Ovary (tissue), 7 donors: ENCODE measurements at regions not wholly inside any gene's neighbourhood (a gene's known extent, or its start where the extent isn't known, plus 50 kb on each side); places are given as distances from the start of the nearest gene placed in this dataset.

Experiments used
- DNase-seq, 5 donors: peaks; one replicate each; pipeline ENCODE4 v3.0.0-alpha.2; 2019 to 2020
- H3K27ac ChIP-seq, 2 donors: fragments of 200-600 bp; one replicate each; pipeline versions ENCODE4 v1.5.1 to v1.8.0; 2019 to 2022
- H3K27me3 ChIP-seq: fragments of 200-600 bp; one replicate; pipeline ENCODE4 v1.8.0; 2022
- H3K36me3 ChIP-seq: fragments of 200-600 bp; sonication (generic); one replicate; pipeline ENCODE4 v1.5.1; 2019
- H3K4me1 ChIP-seq: one replicate; pipeline ENCODE4 v1.8.1; 2013; ENCODE audit warnings: mild to moderate bottlenecking, moderate library complexity; ENCODE audit not compliant: insufficient read depth
- H3K4me3 ChIP-seq: fragments of 200-600 bp; sonication (generic); one replicate; pipeline ENCODE4 v1.5.1; 2017
- H3K9me3 ChIP-seq, 2 donors: fragments of 200-600 bp in 1 of 2; sonication (generic) in 1 of 2; one replicate each; pipeline versions ENCODE4 v1.5.1 to v1.8.1; 2013 to 2019; ENCODE audit warnings: mild to moderate bottlenecking in 1 of 2, moderate library complexity in 1 of 2
- EP300 ChIP-seq: sonication (generic); formaldehyde crosslinking; IDR thresholded peaks from one replicate; pipeline ENCODE4 v1.6.1; 2017; ENCODE audit warnings: antibody characterized with exemption
- POLR2A ChIP-seq: fragments of 450-650 bp; IDR thresholded peaks from one replicate; pipeline ENCODE4 v1.6.1; 2017; ENCODE audit warnings: antibody characterized with exemption, mild to moderate bottlenecking, moderate library complexity
- WGBS, 3 donors: extraction: QIAGEN DNeasy Blood & Tissue Kit in 1 of 3; methylation state at CpG; one replicate each; pipeline versions ENCODE4 v1.1.5 to v1.1.7; 2013 to 2017; 5-methylcytosine and 5-hydroxymethylcytosine counted together
- intact Hi-C, 4 donors: fragments of 100-400 bp; cut with DNase I; formaldehyde crosslinking; loops; one replicate each; pipeline versions ENCODE4 v1.11.0 to v1.15.1; 2022 to 2023
- TF ChIP-seq, protein P1 (sequence below), 3 donors: fragments of 450-650 bp in 2 of 3; fragments of 200-600 bp in 1 of 3; IDR thresholded peaks; one replicate each; pipeline versions ENCODE4 v1.5.1 to v1.8.0; 2016 to 2022; ENCODE audit warnings: antibody characterized with exemption in 3 of 3, mild to moderate bottlenecking in 1 of 3
- donor health status: DM: no; HTN: no; CAD: no; lungs with moderate emphysema.
- donor health status: DM: no; HTN: no; CAD: no.
- donor health status: Bipolar disorder and iron deficiency.
- donor health status: DM: no; HTN: no; CAD: no.
- donor health status: DM: yes; HTN: yes; CAD: no.

DNA sequence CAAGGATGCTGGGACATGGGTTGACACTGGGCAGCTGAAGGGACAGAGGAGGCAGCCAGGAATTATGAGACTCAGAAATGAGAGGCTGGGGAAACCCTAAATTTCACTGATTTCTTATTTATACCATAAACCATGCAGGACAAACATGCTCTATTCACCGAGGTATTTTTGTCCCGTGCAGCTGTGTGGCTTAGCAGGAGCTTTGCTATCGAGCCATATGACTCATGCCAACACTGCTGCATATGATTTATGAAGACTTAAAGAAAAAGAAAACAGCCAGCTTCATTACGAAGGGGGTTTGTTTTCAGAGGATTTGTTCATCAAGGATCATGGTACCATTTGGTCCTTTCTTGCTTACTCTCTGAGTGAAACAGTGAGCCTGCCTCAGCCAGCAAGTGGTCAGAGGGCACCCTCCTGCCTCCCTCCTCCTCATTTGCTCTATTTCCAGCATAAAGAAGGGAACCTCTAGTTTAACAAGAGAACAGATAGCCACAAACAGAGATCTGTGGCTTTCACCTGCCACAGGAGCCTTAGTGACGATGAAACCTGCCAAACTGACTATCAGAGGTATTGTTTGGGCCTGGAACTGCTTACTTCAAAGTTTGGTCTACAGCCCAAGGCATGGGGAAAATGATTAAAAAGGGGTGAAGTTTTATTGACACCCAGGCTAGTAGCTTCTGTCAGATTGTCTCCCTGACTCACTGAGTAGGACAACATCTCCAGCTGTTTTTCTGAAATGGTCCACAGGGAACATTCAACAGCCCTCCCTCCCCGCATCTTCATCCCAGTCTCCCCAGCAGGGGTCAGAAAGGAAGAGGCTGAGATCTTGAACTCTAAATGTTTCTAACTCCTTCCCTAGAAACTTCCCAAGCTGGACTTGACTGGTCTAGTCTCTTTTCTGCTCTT, 80.1 kb upstream of the MAML3 start:
- DNase-seq = no peak
- H3K9me3 ChIP-seq = no peaks in the 10 kb centered on the region
- intact Hi-C loops = no loop called here
- no peak overlapping the region for H3K4me3 ChIP-seq
- H3K27me3 ChIP-seq = no peaks in the 10 kb centered on the region
- no peak overlapping the region for H3K27ac ChIP-seq
- no peaks in the 10 kb centered on the region for H3K36me3 ChIP-seq
- WGBS, 3 donors = 46 to 50% (median 49%) methylated on average over 6 of the region's 6 CpGs
- TF ChIP-seq, protein P1, sequence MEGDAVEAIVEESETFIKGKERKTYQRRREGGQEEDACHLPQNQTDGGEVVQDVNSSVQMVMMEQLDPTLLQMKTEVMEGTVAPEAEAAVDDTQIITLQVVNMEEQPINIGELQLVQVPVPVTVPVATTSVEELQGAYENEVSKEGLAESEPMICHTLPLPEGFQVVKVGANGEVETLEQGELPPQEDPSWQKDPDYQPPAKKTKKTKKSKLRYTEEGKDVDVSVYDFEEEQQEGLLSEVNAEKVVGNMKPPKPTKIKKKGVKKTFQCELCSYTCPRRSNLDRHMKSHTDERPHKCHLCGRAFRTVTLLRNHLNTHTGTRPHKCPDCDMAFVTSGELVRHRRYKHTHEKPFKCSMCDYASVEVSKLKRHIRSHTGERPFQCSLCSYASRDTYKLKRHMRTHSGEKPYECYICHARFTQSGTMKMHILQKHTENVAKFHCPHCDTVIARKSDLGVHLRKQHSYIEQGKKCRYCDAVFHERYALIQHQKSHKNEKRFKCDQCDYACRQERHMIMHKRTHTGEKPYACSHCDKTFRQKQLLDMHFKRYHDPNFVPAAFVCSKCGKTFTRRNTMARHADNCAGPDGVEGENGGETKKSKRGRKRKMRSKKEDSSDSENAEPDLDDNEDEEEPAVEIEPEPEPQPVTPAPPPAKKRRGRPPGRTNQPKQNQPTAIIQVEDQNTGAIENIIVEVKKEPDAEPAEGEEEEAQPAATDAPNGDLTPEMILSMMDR (IDR thresholded peaks at IDR 0.05) = no peak
- no peak for TF ChIP-seq POLR2A
- no peak for TF ChIP-seq EP300
- H3K4me1 ChIP-seq = peaks cover 9% of the 10 kb centered on the region

DNA sequence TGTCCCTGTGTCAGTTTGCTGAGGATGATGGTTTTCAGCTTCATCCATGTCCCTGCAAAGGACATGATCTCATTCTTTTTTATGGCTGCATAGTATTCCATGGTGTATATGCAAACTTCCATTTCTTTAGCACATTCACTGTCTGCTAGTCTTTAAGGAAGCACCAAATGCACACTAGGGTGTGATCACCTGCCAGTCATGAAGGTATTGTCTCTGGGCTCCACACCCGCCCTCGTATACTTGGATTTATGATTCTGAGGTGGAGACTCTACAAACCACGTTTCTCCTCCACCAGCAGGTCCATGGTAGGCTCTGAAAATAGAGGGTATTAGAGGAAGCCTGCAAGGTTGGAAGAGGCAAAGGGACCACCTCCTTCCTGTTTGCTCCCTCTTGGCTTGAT, 75.9 kb upstream of the MAML3 start:
- Histone ChIP-seq H3K27me3 (no peaks in the 10 kb centered on the region), H3K9me3 (no peaks in the 10 kb centered on the region), H3K36me3 (no peaks in the 10 kb centered on the region), H3K4me3 (no peak overlapping the region), H3K27ac (no peak overlapping the region), H3K4me1 (peaks cover 2% of the 10 kb centered on the region)
- intact Hi-C loops = no loop called here
- no peak for TF ChIP-seq EP300
- no peak for TF ChIP-seq POLR2A
- TF ChIP-seq, protein P1 (IDR thresholded peaks at IDR 0.05) = no peak
- DNase-seq = no peak
- 87 to 97% (median 92%) methylated on average over 3 of the region's 3 CpGs for WGBS, 3 donors

DNA sequence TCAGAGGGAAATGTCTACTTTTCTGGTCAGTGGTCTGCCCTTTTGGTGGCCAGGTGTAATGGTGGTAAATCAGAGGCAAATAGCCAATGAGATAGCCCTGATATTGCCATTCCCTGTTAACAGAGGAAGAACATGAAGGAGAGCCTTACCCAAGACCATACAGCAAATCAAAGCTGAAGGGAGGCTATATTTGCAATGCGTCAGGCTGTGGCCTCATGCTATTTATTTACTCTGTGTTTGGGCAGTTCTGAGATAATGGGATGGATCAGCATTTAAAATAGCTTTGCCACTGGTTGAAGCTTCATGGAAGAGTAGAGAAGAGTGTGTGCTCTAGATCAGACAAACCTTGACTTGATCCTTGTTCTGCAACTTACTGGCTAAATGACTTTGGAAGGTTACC, 73.3 kb upstream of the MAML3 start:
- no peaks in the 10 kb centered on the region for H3K36me3 ChIP-seq
- 94 to 97% (median 96%) methylated on average over 1 of the region's 1 CpG for WGBS, 3 donors
- no peak for DNase-seq

DNA sequence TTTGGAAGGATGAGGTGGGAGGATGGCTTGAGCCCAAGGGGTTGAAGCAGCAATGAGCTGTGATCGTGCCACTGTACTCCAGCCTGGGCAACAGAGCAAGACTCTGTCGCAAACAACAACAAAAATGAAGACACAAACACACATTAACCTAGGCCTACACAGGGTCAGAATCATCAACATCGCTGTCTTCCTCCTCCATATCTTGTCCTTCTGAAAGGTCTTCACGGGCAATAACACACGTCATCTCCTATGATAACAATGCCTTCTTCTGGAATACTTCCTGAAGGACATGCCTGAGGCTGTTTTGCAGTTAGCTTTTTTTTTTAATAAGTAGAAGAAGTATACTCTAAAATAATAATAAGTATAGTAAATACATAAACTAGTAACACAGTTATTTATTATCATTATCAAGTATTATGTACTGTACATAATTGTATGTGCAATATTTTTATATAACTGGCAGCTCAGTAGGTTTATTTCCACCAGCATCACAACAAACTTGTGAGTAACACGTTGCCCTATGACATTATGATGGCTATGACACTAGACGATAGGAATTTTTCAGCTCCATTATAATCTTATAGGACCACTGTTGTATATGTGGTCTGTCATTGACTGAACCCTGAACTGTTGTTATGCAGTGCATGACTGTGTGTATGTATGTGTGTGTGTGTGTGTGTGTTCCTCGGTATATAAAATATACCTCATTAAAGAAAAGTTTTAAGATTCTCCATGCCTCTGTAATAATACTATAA, 69.2 kb upstream of the MAML3 start:
- WGBS, 3 donors = 68 to 79% (median 75%) methylated on average over 8 of the region's 8 CpGs
- TF ChIP-seq POLR2A = no peak
- TF ChIP-seq, protein P1 (IDR thresholded peaks at IDR 0.05) = no peak
- no peak for TF ChIP-seq EP300

More for the DNA sequence above, 73.3 kb upstream of the MAML3 start:
- intact Hi-C loops = no loop called here
- H3K4me1 ChIP-seq = peaks cover 2% of the 10 kb centered on the region
- no peaks in the 10 kb centered on the region for H3K27me3 ChIP-seq
- H3K9me3 ChIP-seq = no peaks in the 10 kb centered on the region
- H3K4me3 ChIP-seq = no peak overlapping the region
- TF ChIP-seq POLR2A (no peak), EP300 (no peak)
- TF ChIP-seq, protein P1 (IDR thresholded peaks at IDR 0.05) = no peak
- H3K27ac ChIP-seq = no peak overlapping the region

More for the DNA sequence above, 69.2 kb upstream of the MAML3 start:
- Histone ChIP-seq H3K4me3 (no peak overlapping the region), H3K27me3 (no peaks in the 10 kb centered on the region), H3K27ac (no peak overlapping the region), H3K36me3 (no peaks in the 10 kb centered on the region), H3K4me1 (no peaks in the 10 kb centered on the region), H3K9me3 (no peaks in the 10 kb centered on the region)
- no peak for DNase-seq
- intact Hi-C loops = no loop called here
